Fibroblast of lung (primary cell): ENCODE measurements at regions not wholly inside any gene's neighbourhood (a gene's known extent, or its start where the extent isn't known, plus 50 kb on each side); places are given as distances from the start of the nearest gene placed in this dataset.

Experiments used
- DNase-seq, 2 donors: peaks; one replicate each; pipeline versions ENCODE4 v3.0.0 to v3.0.0-alpha.2; 2010; ENCODE audit warnings: low read depth in 2 of 2
- H2AFZ ChIP-seq: 2 replicates; pipeline ENCODE4 v1.5.1; 2012; ENCODE audit warnings: low read length, control low read depth, inconsistent platforms
- H3K27ac ChIP-seq: 2 replicates; pipeline ENCODE4 v1.5.1; 2011; ENCODE audit warnings: low read length, control low read depth; ENCODE audit not compliant: insufficient read depth
- H3K27me3 ChIP-seq: 2 replicates; pipeline ENCODE4 v1.5.1; 2011; ENCODE audit warnings: mild to moderate bottlenecking, low read length; ENCODE audit not compliant: control insufficient read depth, insufficient read depth
- H3K36me3 ChIP-seq: 2 replicates; pipeline ENCODE4 v1.5.1; 2011; ENCODE audit warnings: low read length; ENCODE audit not compliant: control insufficient read depth, insufficient read depth
- H3K4me1 ChIP-seq: 2 replicates; pipeline ENCODE4 v1.5.1; 2011; ENCODE audit warnings: low read length; ENCODE audit not compliant: control insufficient read depth, insufficient read depth; ENCODE audit errors: extremely low read depth
- H3K4me2 ChIP-seq: 2 replicates; pipeline ENCODE4 v1.5.1; 2011; ENCODE audit warnings: low read length, control low read depth; ENCODE audit not compliant: insufficient read depth; ENCODE audit errors: extremely low read depth
- H3K4me3 ChIP-seq, 4 experiments: fragments of 200-600 bp in 1 of 4; sonication (generic) in 1 of 4; replicated peaks in 1 of 4; 2 replicates each; pipeline ENCODE4 v1.5.1; 2011 to 2016; ENCODE audit warnings: low read length in 4 of 4, low read depth in 3 of 4, mild to moderate bottlenecking in 3 of 4, control low read depth in 2 of 4, inconsistent platforms in 1 of 4, mixed read lengths in 1 of 4; ENCODE audit not compliant: insufficient read depth in 1 of 4; ENCODE audit errors: control extremely low read depth in 1 of 4
- H3K79me2 ChIP-seq: 2 replicates; pipeline ENCODE4 v1.5.1; 2012; ENCODE audit warnings: mild to moderate bottlenecking, low read length, inconsistent platforms; ENCODE audit not compliant: control insufficient read depth, insufficient read depth
- H3K9ac ChIP-seq: 2 replicates; pipeline ENCODE4 v1.5.1; 2011; ENCODE audit warnings: mild to moderate bottlenecking, low read length, control low read depth; ENCODE audit not compliant: insufficient read depth
- H3K9me3 ChIP-seq: 2 replicates; pipeline ENCODE4 v1.5.1; 2012; ENCODE audit warnings: low read depth, low read length; ENCODE audit not compliant: control insufficient read depth, insufficient read depth
- H4K20me1 ChIP-seq: 2 replicates; pipeline ENCODE4 v1.5.1; 2011; ENCODE audit warnings: low read length; ENCODE audit not compliant: control insufficient read depth, insufficient read depth; ENCODE audit errors: extremely low read depth
- EZH2 ChIP-seq: IDR thresholded peaks from 2 replicates; pipeline ENCODE4 v1.5.1; 2012; ENCODE audit warnings: low read length, control low read depth, mild to moderate bottlenecking; ENCODE audit errors: missing control alignments
- TF ChIP-seq, protein P1 (sequence below), 2 donors: IDR thresholded peaks in 1 of 2; conservative IDR thresholded peaks in 1 of 2; 1 replicate in 1 of 2; 2 replicates in 1 of 2; pipeline ENCODE4 v1.5.1; 2011 to 2012; ENCODE audit warnings: low read length in 2 of 2, control low read depth in 1 of 2, inconsistent platforms in 1 of 2, low read depth in 1 of 2, mild to moderate bottlenecking in 1 of 2

DNA sequence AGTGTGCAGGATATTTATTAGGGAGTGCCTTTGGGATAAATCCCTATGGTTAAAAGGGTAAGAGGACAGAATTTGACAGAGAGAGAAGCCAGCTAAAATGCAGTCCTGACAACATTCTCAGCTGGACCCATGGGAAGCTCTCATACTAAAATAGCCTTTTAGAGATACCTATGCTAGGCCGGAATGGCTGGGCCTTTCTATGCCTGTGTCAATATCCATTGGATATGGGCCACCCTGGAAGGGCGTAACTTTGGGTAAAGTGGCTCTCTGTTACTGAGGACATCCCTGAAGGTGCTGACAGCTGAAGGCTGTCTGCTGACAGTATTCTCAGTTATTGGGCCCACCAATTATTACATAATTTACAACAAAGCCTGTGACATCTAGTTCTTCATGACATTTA, 613.0 kb upstream of the B3GALT2 start:
- no peak overlapping the region for H2AFZ ChIP-seq

GRCh38 chr1:193794239-193794638, 607.8 kb upstream of the B3GALT2 start:
- Histone ChIP-seq H3K27me3 (no peaks in the 10 kb centered on the region), H3K27ac (no peak overlapping the region), H3K4me3 (peak overlapping the region in 1 of 4 experiments; percentile 11), H3K36me3 (no peaks in the 10 kb centered on the region), H3K9me3 (no peaks in the 10 kb centered on the region), H3K79me2 (no peaks in the 10 kb centered on the region), H4K20me1 (no peaks in the 10 kb centered on the region), H3K9ac (no peak overlapping the region), H3K4me2 (no peak overlapping the region), H2AFZ (no peak overlapping the region), H3K4me1 (no peaks in the 10 kb centered on the region)
- DNase-seq, result peak; percentile 3 to 50
- TF ChIP-seq, protein P1, sequence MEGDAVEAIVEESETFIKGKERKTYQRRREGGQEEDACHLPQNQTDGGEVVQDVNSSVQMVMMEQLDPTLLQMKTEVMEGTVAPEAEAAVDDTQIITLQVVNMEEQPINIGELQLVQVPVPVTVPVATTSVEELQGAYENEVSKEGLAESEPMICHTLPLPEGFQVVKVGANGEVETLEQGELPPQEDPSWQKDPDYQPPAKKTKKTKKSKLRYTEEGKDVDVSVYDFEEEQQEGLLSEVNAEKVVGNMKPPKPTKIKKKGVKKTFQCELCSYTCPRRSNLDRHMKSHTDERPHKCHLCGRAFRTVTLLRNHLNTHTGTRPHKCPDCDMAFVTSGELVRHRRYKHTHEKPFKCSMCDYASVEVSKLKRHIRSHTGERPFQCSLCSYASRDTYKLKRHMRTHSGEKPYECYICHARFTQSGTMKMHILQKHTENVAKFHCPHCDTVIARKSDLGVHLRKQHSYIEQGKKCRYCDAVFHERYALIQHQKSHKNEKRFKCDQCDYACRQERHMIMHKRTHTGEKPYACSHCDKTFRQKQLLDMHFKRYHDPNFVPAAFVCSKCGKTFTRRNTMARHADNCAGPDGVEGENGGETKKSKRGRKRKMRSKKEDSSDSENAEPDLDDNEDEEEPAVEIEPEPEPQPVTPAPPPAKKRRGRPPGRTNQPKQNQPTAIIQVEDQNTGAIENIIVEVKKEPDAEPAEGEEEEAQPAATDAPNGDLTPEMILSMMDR (conservative IDR thresholded peaks at IDR 0.05 in 1 of 2, IDR thresholded peaks at IDR 0.05 in 1 of 2; ENCODE audit: low read depth in 1 of 2, low read length in 2 of 2), result peak in 1 of 2 donors; percentile 14
- TF ChIP-seq EZH2, result no peak

More for the DNA sequence above, 613.0 kb upstream of the B3GALT2 start:
- H3K4me1 ChIP-seq, result no peaks in the 10 kb centered on the region
- no peaks in the 10 kb centered on the region for H3K79me2 ChIP-seq
- H3K27me3 ChIP-seq, result no peaks in the 10 kb centered on the region
- H3K9ac ChIP-seq, result no peak overlapping the region
- H3K9me3 ChIP-seq, result no peaks in the 10 kb centered on the region
- no peaks in the 10 kb centered on the region for H4K20me1 ChIP-seq
- H3K4me3 ChIP-seq, result no peak overlapping the region
- no peaks in the 10 kb centered on the region for H3K36me3 ChIP-seq
- H3K27ac ChIP-seq, result no peak overlapping the region
- TF ChIP-seq, protein P1 (conservative IDR thresholded peaks at IDR 0.05 in 1 of 2, IDR thresholded peaks at IDR 0.05 in 1 of 2; ENCODE audit: low read depth in 1 of 2, low read length in 2 of 2), result no peak
- no peak overlapping the region for H3K4me2 ChIP-seq
- no peak for DNase-seq

- no peak for DNase-seq
- no peaks in the 10 kb centered on the region for H4K20me1 ChIP-seq
- H3K27ac ChIP-seq, result no peak overlapping the region
- no peaks in the 10 kb centered on the region for H3K9me3 ChIP-seq
- no peaks in the 10 kb centered on the region for H3K27me3 ChIP-seq
- TF ChIP-seq, protein P1 (conservative IDR thresholded peaks at IDR 0.05 in 1 of 2, IDR thresholded peaks at IDR 0.05 in 1 of 2; ENCODE audit: low read depth in 1 of 2, low read length in 2 of 2), result no peak
- no peak for TF ChIP-seq EZH2
- H3K4me1 ChIP-seq, result no peaks in the 10 kb centered on the region
- H3K4me2 ChIP-seq, result no peak overlapping the region
- no peaks in the 10 kb centered on the region for H3K79me2 ChIP-seq
- H2AFZ ChIP-seq, result no peak overlapping the region
- H3K9ac ChIP-seq, result no peak overlapping the region
- no peaks in the 10 kb centered on the region for H3K36me3 ChIP-seq
- no peak overlapping the region for H3K4me3 ChIP-seq
These were observed 605.3 kb upstream of the B3GALT2 start for GRCh38 chr1:193791746-193792145.
